Right ventricle myocardium superior (tissue), 1 donor: ENCODE measurements at regions not wholly inside any gene's neighbourhood (a gene's known extent, or its start where the extent isn't known, plus 50 kb on each side); places are given as distances from the start of the nearest gene placed in this dataset.
A peak's percentile ranks its signal among the peaks of the same experiment; 100 is the strongest.

Source experiments
- ATAC-seq: fragments of 200-7000 bp; cut with Tn5 transposase; one replicate; pipeline ENCODE4 v1.9.1; 2020; ENCODE audit warnings: mild to moderate bottlenecking; ENCODE audit not compliant: poor library complexity
- DNase-seq: peaks from one replicate; pipeline ENCODE4 v3.0.0-alpha.2; 2020
- intact Hi-C: fragments of 100-400 bp; cut with DNase I; formaldehyde crosslinking; loops from one replicate; pipeline ENCODE4 v1.11.2; 2022
- donor health status: DM: no; HTN: yes; CAD: no; lungs with severe emphysema.

DNA sequence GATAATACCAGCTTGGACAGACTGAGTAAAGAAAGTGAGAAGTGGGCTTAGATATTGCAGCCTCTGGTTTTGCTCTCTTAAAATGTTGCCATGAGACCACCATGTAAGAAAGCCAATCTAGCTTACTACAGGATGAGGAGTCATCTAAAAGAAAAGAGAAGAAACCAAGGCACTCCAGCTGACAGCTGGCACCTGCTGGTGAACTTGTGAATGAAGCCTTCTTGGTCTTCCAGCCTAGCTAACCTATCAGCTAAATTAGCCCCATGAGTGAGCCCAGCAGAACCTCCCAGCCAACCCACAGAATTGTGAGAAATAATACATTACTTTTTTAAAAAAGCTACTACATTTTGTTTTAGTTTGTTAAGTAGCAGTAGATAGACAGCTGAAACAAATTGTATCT is 154.5 kb upstream of the QRFPR start:
- ATAC-seq: no peak
- no peak for DNase-seq
- intact Hi-C loops: no loop called here

- intact Hi-C loops: no loop called here
- DNase-seq: no peak
- ATAC-seq: no peak
These were observed 153.4 kb upstream of the QRFPR start for GRCh38 chr4:121534187-121534586.

- intact Hi-C loops: no loop called here
- DNase-seq (no peak), ATAC-seq (peak; percentile 53)
These were observed 145.7 kb upstream of the QRFPR start for GRCh38 chr4:121526509-121526908.

DNA sequence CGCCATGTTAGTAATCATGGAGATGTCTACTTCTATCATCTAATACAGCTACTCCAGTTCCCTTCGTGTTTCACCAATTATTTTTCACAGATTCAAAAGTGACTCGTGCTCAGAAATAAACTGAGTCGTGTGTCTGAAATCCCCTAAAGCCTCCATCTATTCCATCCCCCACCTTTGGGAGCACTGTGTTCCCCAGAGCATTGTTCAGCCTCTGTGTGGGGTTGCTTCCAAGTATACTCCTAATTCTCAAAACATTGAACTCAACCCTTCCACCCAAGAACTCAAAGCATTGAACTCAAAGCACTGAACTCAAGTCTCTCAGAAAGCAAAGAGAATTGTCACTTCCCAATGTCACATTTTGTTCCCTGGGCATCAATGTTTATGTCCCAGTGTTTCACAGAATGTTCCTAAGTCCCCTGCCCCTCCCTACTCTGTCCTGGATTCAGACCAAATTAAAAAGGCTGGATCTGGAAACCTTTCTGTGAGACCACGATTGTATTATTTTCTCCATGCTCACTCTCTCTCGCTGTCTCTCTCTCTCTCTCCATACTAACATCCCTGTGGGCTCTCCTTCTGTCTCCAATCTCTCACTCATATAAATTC is 138.5 kb upstream of the QRFPR start:
- ATAC-seq: peak; percentile 18
- intact Hi-C loops: no loop called here
- no peak for DNase-seq

GRCh38 chr4:121517241-121517640 is 136.4 kb upstream of the QRFPR start:
- intact Hi-C loops: no loop called here
- DNase-seq (no peak), ATAC-seq (no peak)

DNA sequence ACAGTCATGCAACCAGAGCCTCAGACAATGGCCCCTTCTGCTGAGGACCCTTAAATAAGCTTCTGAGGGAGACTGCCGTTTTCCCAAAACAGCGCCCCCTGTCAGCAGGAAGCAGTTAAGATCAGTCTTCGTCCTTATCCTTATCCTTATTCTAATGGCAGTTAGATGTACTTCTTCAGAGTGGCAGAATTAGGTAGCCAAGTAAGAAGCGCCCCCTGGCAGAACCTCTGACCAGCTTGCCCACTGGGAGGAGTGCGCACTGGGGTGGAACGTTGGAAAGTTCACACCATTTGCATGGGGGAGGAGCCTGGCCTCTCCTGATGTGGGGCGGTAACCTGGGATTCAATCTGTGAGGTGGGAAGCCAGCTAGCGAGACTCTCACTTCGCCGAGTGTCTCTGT is 133.6 kb upstream of the QRFPR start:
- ATAC-seq (no peak), DNase-seq (no peak)
- intact Hi-C loops: no loop called here

- ATAC-seq: no peak
- intact Hi-C loops: no loop called here
- no peak for DNase-seq
These were observed 129.6 kb upstream of the QRFPR start for GRCh38 chr4:121510341-121510874.

DNA sequence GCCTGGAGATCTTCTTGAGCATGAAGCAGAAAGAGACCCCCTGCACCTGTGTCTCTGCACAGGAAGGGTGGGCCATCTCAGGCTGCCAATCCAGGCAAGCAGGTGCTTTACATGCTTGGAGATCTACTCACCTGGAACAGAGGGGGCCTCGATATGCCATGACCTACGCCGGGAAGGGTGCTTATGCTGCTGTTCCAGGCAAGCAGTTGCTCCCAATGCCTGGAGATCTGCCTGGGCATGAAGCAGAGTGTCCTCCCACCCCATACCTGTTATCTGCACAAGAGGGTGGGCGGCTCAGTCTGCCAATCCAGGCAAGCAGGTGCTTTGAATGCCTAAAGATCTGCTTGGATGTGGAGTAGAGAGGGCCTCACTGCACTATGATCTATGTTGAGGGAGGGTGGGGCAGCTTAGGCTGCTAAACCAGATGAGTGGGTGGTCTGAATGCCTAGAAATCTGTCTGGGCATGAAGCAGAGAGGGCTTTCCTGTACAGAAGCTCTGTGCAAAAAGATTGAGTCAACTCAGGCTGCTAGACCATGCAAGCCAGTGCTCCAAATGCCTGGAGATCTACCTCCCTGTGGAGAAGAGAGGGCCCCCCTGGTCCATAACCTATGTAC is 104.5 kb upstream of the QRFPR start:
- intact Hi-C loops: no loop called here
- no peak for DNase-seq

GRCh38 chr4:121484633-121485032 is 103.8 kb upstream of the QRFPR start:
- DNase-seq (peak; percentile 44), ATAC-seq (peak; percentile 71)
- intact Hi-C loops: no loop called here

More for the DNA sequence above, 104.5 kb upstream of the QRFPR start:
- ATAC-seq: no peak

DNA sequence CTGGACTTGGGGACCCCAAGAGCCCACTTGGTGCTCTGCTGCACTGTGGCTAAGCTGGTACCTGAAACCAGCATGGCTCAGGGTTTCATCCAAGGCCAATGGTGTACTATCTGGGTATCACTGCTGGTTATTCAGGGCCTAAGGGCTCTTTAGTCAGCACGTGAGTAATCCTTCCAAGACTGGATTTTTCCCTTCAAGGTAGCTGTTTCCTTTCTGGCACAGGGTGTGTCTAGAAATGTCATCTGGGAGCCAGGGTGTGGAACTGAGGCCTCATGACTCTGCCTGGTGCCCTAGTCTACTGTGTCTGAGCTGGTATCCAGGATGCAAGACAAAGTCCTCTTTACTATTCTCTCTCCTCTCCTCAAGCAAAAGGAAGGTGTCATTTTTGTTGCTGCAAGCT is 99.0 kb upstream of the QRFPR start:
- ATAC-seq (no peak), DNase-seq (no peak)
- intact Hi-C loops: loop anchor here (2.0 kb wide), 1 partner anchor 13 kb away; no protein-coding TSS in a partner anchor

DNA sequence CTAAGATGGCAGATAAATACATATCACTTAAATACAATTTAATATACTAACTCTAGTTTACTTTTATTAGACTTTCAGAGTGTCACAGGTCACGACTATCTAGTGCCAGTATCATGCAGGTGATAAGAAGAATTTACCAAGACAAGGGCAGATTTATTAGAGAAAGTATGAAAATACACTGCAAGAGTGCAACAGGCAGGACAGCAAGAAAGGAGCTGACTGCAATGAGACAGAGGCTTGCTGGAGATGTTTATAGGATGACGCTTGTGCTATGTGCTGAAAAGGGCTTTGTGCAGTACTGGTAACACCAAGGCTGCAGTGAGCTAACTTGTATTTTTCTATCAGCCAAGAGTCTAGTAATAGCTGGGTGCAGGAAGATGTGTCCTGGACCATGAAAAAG is 96.7 kb upstream of the QRFPR start:
- DNase-seq (no peak), ATAC-seq (no peak)
- intact Hi-C loops: no loop called here

DNA sequence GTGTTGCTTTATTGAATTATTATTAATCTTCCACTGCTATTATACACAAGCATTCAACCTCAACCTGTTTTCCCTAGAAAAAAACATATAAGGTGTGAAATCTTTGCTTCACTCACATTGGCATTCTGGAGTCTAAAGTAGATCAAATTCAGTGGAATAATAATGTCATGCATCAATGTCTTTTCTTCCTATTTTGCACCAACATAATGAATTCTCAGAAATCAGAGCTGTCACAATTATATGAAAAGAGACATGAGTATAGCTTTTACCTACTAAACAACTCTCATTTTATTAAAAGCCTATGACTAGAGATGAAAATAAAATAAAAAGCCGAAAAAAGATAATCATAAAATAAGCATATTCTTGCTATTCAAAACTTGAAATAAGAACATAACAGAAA is 96.3 kb upstream of the QRFPR start:
- ATAC-seq: no peak
- intact Hi-C loops: no loop called here
- no peak for DNase-seq

DNA sequence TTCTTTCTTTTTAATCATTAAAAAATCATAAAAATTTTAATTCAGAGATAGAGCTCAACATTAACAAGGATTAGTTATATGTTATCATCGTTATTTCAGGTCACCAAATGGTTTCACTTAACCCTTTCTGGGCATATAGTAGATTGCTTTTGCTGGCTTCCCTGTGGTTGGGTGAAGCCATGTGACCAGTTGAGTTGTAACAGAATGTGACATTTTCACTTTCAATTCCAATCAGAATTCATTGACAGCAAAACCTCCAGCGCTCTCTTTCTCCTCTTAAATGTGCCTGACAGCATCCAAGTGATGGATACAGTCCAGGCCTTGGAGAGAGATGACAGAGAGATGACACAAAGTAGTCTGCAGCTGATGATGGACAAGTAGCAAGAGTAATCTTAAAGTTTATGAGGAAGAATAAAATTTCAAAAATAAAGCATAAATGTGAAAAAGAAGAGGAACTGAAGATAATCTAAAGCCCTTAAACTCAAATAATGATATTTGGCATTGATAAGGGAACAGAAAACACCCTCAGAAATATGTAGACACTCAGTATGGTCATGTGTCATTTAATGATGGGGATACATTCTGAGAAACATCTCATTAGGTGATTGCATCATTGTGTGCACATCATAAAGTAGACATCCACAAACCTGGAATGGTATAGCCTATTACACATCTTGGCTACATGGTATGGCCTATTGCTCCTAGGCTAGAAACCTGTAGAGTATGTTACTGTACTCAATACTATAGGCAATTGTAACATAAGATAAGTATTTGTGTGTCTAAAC is 92.3 kb upstream of the QRFPR start:
- ATAC-seq (no peak), DNase-seq (no peak)
- intact Hi-C loops: no loop called here

GRCh38 chr4:121464854-121465253 is 84.0 kb upstream of the QRFPR start:
- intact Hi-C loops: loop anchor here (5.0 kb wide), 1 partner anchor 192 kb away; no protein-coding TSS in a partner anchor
- no peak for ATAC-seq
- no peak for DNase-seq

- intact Hi-C loops: loop anchor here (5.0 kb wide), 1 partner anchor 195 kb away; no protein-coding TSS in a partner anchor
- DNase-seq (no peak), ATAC-seq (peak; percentile 69)
These were observed 81.9 kb upstream of the QRFPR start for GRCh38 chr4:121462660-121463261.

GRCh38 chr4:121459026-121459425 is 78.2 kb upstream of the QRFPR start:
- ATAC-seq (no peak), DNase-seq (no peak)
- intact Hi-C loops: no loop called here

- intact Hi-C loops: no loop called here
- DNase-seq (no peak), ATAC-seq (no peak)
These were observed 76.6 kb upstream of the QRFPR start for GRCh38 chr4:121457278-121457875.

GRCh38 chr4:121455285-121455684 is 74.5 kb upstream of the QRFPR start:
- DNase-seq: no peak
- intact Hi-C loops: no loop called here
- no peak for ATAC-seq
